ENCODE measurements at regions not wholly inside any gene's neighbourhood (a gene's known extent, or its start where the extent isn't known, plus 50 kb on each side); places are given as distances from the start of the nearest gene placed in this dataset.

DNA sequence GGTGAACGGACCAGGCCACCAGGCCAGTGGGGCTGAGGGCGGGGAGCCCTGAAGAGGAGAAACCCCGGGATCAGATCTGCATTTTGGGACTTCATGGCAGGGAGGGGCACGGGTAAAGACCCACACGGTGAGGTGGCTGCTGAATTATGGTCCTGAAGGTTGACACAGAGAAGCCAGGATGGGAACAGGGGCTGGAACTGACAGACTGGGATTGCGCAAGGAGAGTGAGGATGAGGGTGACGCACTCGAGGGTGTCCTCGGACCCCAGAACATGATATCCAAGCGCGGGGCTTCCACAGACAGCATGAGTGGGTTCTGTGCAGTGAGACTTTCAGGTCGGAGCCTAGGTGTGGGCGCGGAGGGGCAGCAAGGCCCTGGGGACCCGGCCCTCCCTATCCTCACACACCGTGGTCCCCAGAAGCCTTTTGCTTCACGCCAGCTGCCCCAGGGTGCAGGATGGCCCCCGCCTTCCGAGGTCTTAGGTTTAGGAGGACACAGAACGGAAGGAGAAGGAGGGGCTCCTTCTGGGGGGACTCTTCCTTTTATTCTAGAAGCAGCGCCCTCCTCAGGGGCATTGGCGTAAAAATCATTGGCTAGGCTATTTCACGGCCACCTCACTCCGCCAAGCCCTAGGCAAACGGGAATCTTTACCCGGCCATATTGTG lies 416.8 kb upstream of the HS6ST1 start:
- no peak for TF ChIP-seq EZH2 (IDR thresholded peaks at IDR 0.05; ENCODE audit: borderline replicate concordance, low read depth, low read length, severe bottlenecking)
- TF ChIP-seq GATA2 (IDR thresholded peaks at IDR 0.05; ENCODE audit: insufficient read depth, insufficient read length, low read depth, low read length): no peak
- TF ChIP-seq MYC (IDR thresholded peaks at IDR 0.05; ENCODE audit: low read depth, low read length): no peak
- TF ChIP-seq, protein P1, sequence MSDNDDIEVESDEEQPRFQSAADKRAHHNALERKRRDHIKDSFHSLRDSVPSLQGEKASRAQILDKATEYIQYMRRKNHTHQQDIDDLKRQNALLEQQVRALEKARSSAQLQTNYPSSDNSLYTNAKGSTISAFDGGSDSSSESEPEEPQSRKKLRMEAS (IDR thresholded peaks at IDR 0.05; ENCODE audit: insufficient read depth, insufficient read length): no peak
- TF ChIP-seq POLR2A (IDR thresholded peaks at IDR 0.05; ENCODE audit: low read depth, low read length): no peak
- TF ChIP-seq, protein P2, sequence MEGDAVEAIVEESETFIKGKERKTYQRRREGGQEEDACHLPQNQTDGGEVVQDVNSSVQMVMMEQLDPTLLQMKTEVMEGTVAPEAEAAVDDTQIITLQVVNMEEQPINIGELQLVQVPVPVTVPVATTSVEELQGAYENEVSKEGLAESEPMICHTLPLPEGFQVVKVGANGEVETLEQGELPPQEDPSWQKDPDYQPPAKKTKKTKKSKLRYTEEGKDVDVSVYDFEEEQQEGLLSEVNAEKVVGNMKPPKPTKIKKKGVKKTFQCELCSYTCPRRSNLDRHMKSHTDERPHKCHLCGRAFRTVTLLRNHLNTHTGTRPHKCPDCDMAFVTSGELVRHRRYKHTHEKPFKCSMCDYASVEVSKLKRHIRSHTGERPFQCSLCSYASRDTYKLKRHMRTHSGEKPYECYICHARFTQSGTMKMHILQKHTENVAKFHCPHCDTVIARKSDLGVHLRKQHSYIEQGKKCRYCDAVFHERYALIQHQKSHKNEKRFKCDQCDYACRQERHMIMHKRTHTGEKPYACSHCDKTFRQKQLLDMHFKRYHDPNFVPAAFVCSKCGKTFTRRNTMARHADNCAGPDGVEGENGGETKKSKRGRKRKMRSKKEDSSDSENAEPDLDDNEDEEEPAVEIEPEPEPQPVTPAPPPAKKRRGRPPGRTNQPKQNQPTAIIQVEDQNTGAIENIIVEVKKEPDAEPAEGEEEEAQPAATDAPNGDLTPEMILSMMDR (IDR thresholded peaks at IDR 0.05; ENCODE audit: extremely low read depth in 1 of 2, insufficient read depth in 1 of 2, low read depth in 1 of 2, low read length in 2 of 2): no peak
- no peak for TF ChIP-seq POLR2AphosphoS5 (IDR thresholded peaks at IDR 0.05; ENCODE audit: insufficient read depth, low read depth, low read length)
- TF ChIP-seq JUN (IDR thresholded peaks at IDR 0.05; ENCODE audit: borderline replicate concordance, insufficient read depth, insufficient read length, low read depth): no peak
- TF ChIP-seq FOS (IDR thresholded peaks at IDR 0.05; ENCODE audit: borderline replicate concordance, insufficient read depth, low read length): no peak
- no TSS peak for BruUV-seq (replicated peaks)
- no peaks in the 10 kb centered on the region for H4K20me1 ChIP-seq (replicated peaks; ENCODE audit: control insufficient read depth, extremely low read depth, insufficient read depth, low read length)
- H3K27me3 ChIP-seq (ENCODE audit: control insufficient read depth in 2 of 2, insufficient read depth in 2 of 2, low read length in 2 of 2): no peaks in the 10 kb centered on the region
- intact Hi-C loops (cut with micrococcal nuclease) (loop anchor here (5.0 to 10.0 kb wide), 3 partner anchors 413 to 1599 kb away; no protein-coding TSS in a partner anchor), dilution Hi-C loops (cut with MboI; ENCODE audit: extremely low pct_ligation_motif_present, low sequenced_read_pairs) (no loop called here)
- no peak overlapping the region for H2AFZ ChIP-seq (ENCODE audit: low read depth, low read length)
- H3K9ac ChIP-seq (replicated peaks; ENCODE audit: extremely low read depth, insufficient read depth, low read length): no peak overlapping the region
- H3K4me2 ChIP-seq (ENCODE audit: insufficient read depth, low read length): no peak overlapping the region
- FAIRE-seq: no peak
- no peaks in the 10 kb centered on the region for H3K36me3 ChIP-seq (ENCODE audit: control insufficient read depth in 2 of 2, extremely low read depth in 1 of 2, insufficient read depth in 2 of 2, low read length in 2 of 2)
- DNase-seq (ENCODE audit: low read depth, low spot score): no peak
- ChIA-PET CTCF (interaction anchor here (0.5 to 1.4 kb wide), 2 partner anchors 17 to 414 kb away, joined by 3 to 5 read pairs; no protein-coding TSS in a partner anchor), POLR2A (no interaction called here)
- peaks cover 3% of the 10 kb centered on the region for H3K4me1 ChIP-seq (ENCODE audit: control insufficient read depth, extremely low read depth, insufficient read depth, low read length)
- H3K79me2 ChIP-seq (ENCODE audit: control insufficient read depth, insufficient read depth, low read length): no peaks in the 10 kb centered on the region
- no peaks in the 10 kb centered on the region for H3K9me1 ChIP-seq (replicated peaks; ENCODE audit: control insufficient read depth, extremely low read depth, insufficient read depth, low read length)
- no peaks in the 10 kb centered on the region for H3K9me3 ChIP-seq (replicated peaks; ENCODE audit: control insufficient read depth, insufficient read depth, low read length)
- no peak overlapping the region for H3K27ac ChIP-seq (ENCODE audit: insufficient read depth, low read depth, low read length)
- H3K4me3 ChIP-seq (replicated peaks in 1 of 3; ENCODE audit: insufficient read depth in 1 of 3, low read depth in 1 of 3, low read length in 3 of 3): no peak overlapping the region
